H1 (cell line): ENCODE measurements at regions not wholly inside any gene's neighbourhood (a gene's known extent, or its start where the extent isn't known, plus 50 kb on each side); places are given as distances from the start of the nearest gene placed in this dataset.

ENCODE experiments used
- CTCF ChIA-PET: fragments of 300-600 bp; sonication (Branson Sonifier 250); formaldehyde crosslinking; loops from one replicate; lab custom pipeline; 2021; ENCODE audit not compliant: partially characterized antibody; lab: Charles Lee
- POLR2A ChIA-PET: fragments of 300-600 bp; sonication (Branson Sonifier 250); formaldehyde crosslinking; loops from one replicate; lab custom pipeline; 2021; ENCODE audit warnings: inconsistent platforms; ENCODE audit not compliant: partially characterized antibody; lab: Charles Lee
- DNase-seq, 2 experiments: peaks; one replicate each; pipeline versions ENCODE4 v3.0.0 to v3.0.0-alpha.2; 2010 to 2022; ENCODE audit warnings: low spot score in 2 of 2, low read depth in 1 of 2, mixed read lengths in 1 of 2
- FAIRE-seq: peaks from 2 replicates; lab custom pipeline; 2011; peaks lifted over from hg19 to GRCh38; lab: Jason Lieb, UNC
- H2AFZ ChIP-seq: 2 replicates; pipeline ENCODE4 v1.8.1; 2012; ENCODE audit warnings: low read length, inconsistent platforms
- H2AK5ac ChIP-seq: 2 replicates; pipeline ENCODE4 v1.6.1; 2013; ENCODE audit warnings: low read depth, low read length
- H2BK120ac ChIP-seq: replicated peaks from 2 replicates; pipeline ENCODE3; 2013; ENCODE audit warnings: low read depth, low read length, inconsistent platforms
- H2BK12ac ChIP-seq: 2 replicates; pipeline ENCODE4 v1.6.1; 2013; ENCODE audit warnings: low read depth, low read length
- H2BK15ac ChIP-seq: 2 replicates; pipeline ENCODE4 v1.6.1; 2013; ENCODE audit warnings: low read length
- H2BK20ac ChIP-seq: 2 replicates; pipeline ENCODE4 v1.6.1; 2013; ENCODE audit warnings: low read length
- H2BK5ac ChIP-seq: 2 replicates; pipeline ENCODE4 v1.6.1; 2013; ENCODE audit warnings: low read depth, low read length
- H3K14ac ChIP-seq: 2 replicates; pipeline ENCODE4 v1.6.1; 2013; ENCODE audit warnings: inconsistent platforms; ENCODE audit not compliant: insufficient read length
- H3K18ac ChIP-seq: 2 replicates; pipeline ENCODE4 v1.6.1; 2013; ENCODE audit warnings: low read length; ENCODE audit errors: extremely low read depth
- H3K23ac ChIP-seq: 2 replicates; pipeline ENCODE4 v1.6.1; 2013; ENCODE audit warnings: inconsistent platforms; ENCODE audit not compliant: insufficient read length
- H3K23me2 ChIP-seq: 2 replicates; pipeline ENCODE4 v1.6.1; 2013; ENCODE audit warnings: low read depth, low read length
- H3K27ac ChIP-seq: 2 replicates; pipeline ENCODE4 v1.6.1; 2011; ENCODE audit warnings: low read depth, low read length, inconsistent platforms
- H3K27me3 ChIP-seq, 4 experiments: replicated peaks in 1 of 4; 1 replicate in 1 of 4; 2 replicates in 3 of 4; pipeline versions ENCODE4 v1.6.1 to v1.8.1; 2011 to 2013; ENCODE audit warnings: low read length in 3 of 4, mild to moderate bottlenecking in 3 of 4, inconsistent platforms in 2 of 4, mixed read lengths in 2 of 4, moderate library complexity in 1 of 4; ENCODE audit not compliant: control insufficient read depth in 3 of 4, insufficient read depth in 3 of 4; ENCODE audit errors: extremely low read depth in 1 of 4
- H3K36me3 ChIP-seq, 4 experiments: 2 replicates each; pipeline versions ENCODE4 v1.6.1 to v1.8.1; 2011 to 2013; ENCODE audit warnings: mild to moderate bottlenecking in 4 of 4, low read length in 3 of 4, moderate library complexity in 2 of 4, control low read depth in 1 of 4, inconsistent platforms in 1 of 4; ENCODE audit not compliant: insufficient read depth in 4 of 4, control insufficient read depth in 2 of 4
- H3K4ac ChIP-seq: replicated peaks from 2 replicates; pipeline ENCODE3; 2013; ENCODE audit warnings: low read length, low read depth, mixed read lengths, inconsistent platforms; ENCODE audit not compliant: insufficient read length
- H3K4me1 ChIP-seq, 4 experiments: replicated peaks in 1 of 4; 1 replicate in 1 of 4; 2 replicates in 3 of 4; pipeline versions ENCODE4 v1.6.1 to v1.8.1; 2011 to 2013; ENCODE audit warnings: low read length in 3 of 4, inconsistent platforms in 2 of 4, mixed read lengths in 1 of 4; ENCODE audit not compliant: insufficient read depth in 4 of 4, control insufficient read depth in 3 of 4
- H3K4me2 ChIP-seq, 2 experiments: 2 replicates each; pipeline versions ENCODE4 v1.6.1 to v1.8.1; 2011 to 2013; ENCODE audit warnings: low read depth in 2 of 2, low read length in 2 of 2, control low read depth in 1 of 2, inconsistent platforms in 1 of 2, mild to moderate bottlenecking in 1 of 2; ENCODE audit not compliant: insufficient read depth in 1 of 2
- H3K4me3 ChIP-seq, 4 experiments: fragments of 200-600, 300-600 bp in 1 of 4; sonication (generic), shearing (Covaris generic), sonication (Bioruptor Twin) in 1 of 4; 2 replicates each; pipeline versions ENCODE4 v1.5.1 to v1.8.1; 2011 to 2016; ENCODE audit warnings: low read length in 4 of 4, low read depth in 3 of 4, control low read depth in 2 of 4, inconsistent platforms in 2 of 4, mild to moderate bottlenecking in 2 of 4, mixed read lengths in 1 of 4, moderate library complexity in 1 of 4; ENCODE audit not compliant: insufficient read depth in 2 of 4; ENCODE audit errors: extremely low read depth in 1 of 4
- H3K56ac ChIP-seq: replicated peaks from 2 replicates; pipeline ENCODE3; 2013; ENCODE audit warnings: low read depth, mild to moderate bottlenecking, mixed read lengths, low read length, inconsistent platforms; ENCODE audit not compliant: insufficient read length
- H3K79me1 ChIP-seq: 2 replicates; pipeline ENCODE4 v1.6.1; 2013; ENCODE audit warnings: low read depth, low read length, control low read depth
- H3K79me2 ChIP-seq, 2 experiments: 2 replicates each; pipeline versions ENCODE4 v1.6.1 to v1.8.1; 2012 to 2013; ENCODE audit warnings: low read length in 2 of 2, mild to moderate bottlenecking in 2 of 2, inconsistent platforms in 1 of 2; ENCODE audit not compliant: insufficient read depth in 2 of 2, control insufficient read depth in 1 of 2
- H3K9ac ChIP-seq, 4 experiments: replicated peaks in 1 of 4; 1 replicate in 1 of 4; 2 replicates in 3 of 4; pipeline versions ENCODE4 v1.6.1 to v1.8.1; 2011 to 2013; ENCODE audit warnings: low read depth in 3 of 4, low read length in 3 of 4, control low read depth in 2 of 4, mild to moderate bottlenecking in 2 of 4, moderate library complexity in 2 of 4, inconsistent platforms in 1 of 4; ENCODE audit errors: extremely low read depth in 1 of 4
- H3K9me3 ChIP-seq, 2 experiments: 2 replicates each; pipeline versions ENCODE4 v1.6.1 to v1.8.1; 2012 to 2013; ENCODE audit warnings: mild to moderate bottlenecking in 2 of 2, moderate library complexity in 2 of 2, control low read depth in 1 of 2, inconsistent platforms in 1 of 2, low read depth in 1 of 2, low read length in 1 of 2, mixed read lengths in 1 of 2; ENCODE audit not compliant: insufficient read depth in 2 of 2
- H4K20me1 ChIP-seq, 2 experiments: replicated peaks in 1 of 2; 2 replicates each; pipeline versions ENCODE3 to v1.8.1; 2011 to 2013; ENCODE audit warnings: inconsistent platforms in 2 of 2, low read length in 2 of 2, mild to moderate bottlenecking in 1 of 2; ENCODE audit not compliant: insufficient read depth in 2 of 2, control insufficient read depth in 1 of 2
- H4K5ac ChIP-seq: 2 replicates; pipeline ENCODE4 v1.6.1; 2013; ENCODE audit warnings: low read length, low read depth, mixed read lengths, inconsistent platforms; ENCODE audit not compliant: insufficient read length
- H4K8ac ChIP-seq: 2 replicates; pipeline ENCODE4 v1.8.0; 2013; ENCODE audit warnings: mild to moderate bottlenecking, moderate library complexity, low read length, inconsistent platforms; ENCODE audit not compliant: insufficient read depth; ENCODE audit errors: extremely low read depth
- H4K91ac ChIP-seq: replicated peaks from 2 replicates; pipeline ENCODE3; 2013; ENCODE audit warnings: low read length, mixed read lengths, inconsistent platforms; ENCODE audit not compliant: insufficient read length
- BACH1 ChIP-seq: IDR thresholded peaks from 2 replicates; pipeline ENCODE4 v1.6.1; 2012; ENCODE audit warnings: low read length, improper control_type of control experiment
- CBX8 ChIP-seq: fragments of 300-800, 300-1000 bp; sonication (generic); IDR thresholded peaks from 2 replicates; pipeline ENCODE4 v1.7.1; 2016; ENCODE audit warnings: low read depth, low read length, borderline replicate concordance
- GTF2F1 ChIP-seq: IDR thresholded peaks from 2 replicates; pipeline ENCODE4 v1.6.1; 2012; ENCODE audit warnings: low read depth, low read length, improper control_type of control experiment, borderline replicate concordance
- JUND ChIP-seq: IDR thresholded peaks from 2 replicates; pipeline ENCODE4 v1.6.1; 2011; ENCODE audit warnings: mild to moderate bottlenecking, improper control_type of control experiment, low read length
- KDM5A ChIP-seq: fragments of 200-600 bp; IDR thresholded peaks from 2 replicates; pipeline ENCODE4 v1.7.1; 2012; ENCODE audit warnings: mild to moderate bottlenecking, low read length, inconsistent platforms, mixed read lengths
- NRF1 ChIP-seq: IDR thresholded peaks from 2 replicates; pipeline ENCODE4 v1.6.1; 2011; ENCODE audit warnings: mild to moderate bottlenecking, low read depth, low read length, improper control_type of control experiment
- RBBP5 ChIP-seq: IDR thresholded peaks from 2 replicates; pipeline ENCODE4 v1.7.1; 2012; ENCODE audit warnings: low read depth, mild to moderate bottlenecking, inconsistent platforms, low read length, moderate library complexity, borderline replicate concordance
- SIRT6 ChIP-seq: IDR thresholded peaks from one replicate; pipeline ENCODE4 v1.7.1; 2012; ENCODE audit warnings: low read length, inconsistent platforms
- SP2 ChIP-seq: IDR thresholded peaks from 2 replicates; pipeline ENCODE4 v1.6.1; 2012; ENCODE audit warnings: mild to moderate bottlenecking, low read length, inconsistent platforms
- SP4 ChIP-seq: IDR thresholded peaks from 2 replicates; pipeline ENCODE4 v1.6.1; 2012; ENCODE audit warnings: low read length, inconsistent platforms
- TAF1 ChIP-seq: IDR thresholded peaks from 2 replicates; pipeline ENCODE4 v1.6.1; 2011; ENCODE audit warnings: mild to moderate bottlenecking, low read depth, low read length
- TAF7 ChIP-seq: optimal IDR thresholded peaks from 2 replicates; pipeline ENCODE3; 2011; ENCODE audit warnings: low read depth, mild to moderate bottlenecking, inconsistent platforms, low read length, moderate library complexity, borderline replicate concordance
- USF2 ChIP-seq: IDR thresholded peaks from 2 replicates; pipeline ENCODE4 v1.6.1; 2011; ENCODE audit warnings: low read length, improper control_type of control experiment
- WGBS, 2 experiments: shearing (Covaris generic) in 1 of 2; methylation state at CpG; one replicate each; pipeline versions ENCODE4 v1.1.6 to v1.1.7; 2013 to 2015; ENCODE audit warnings: low lambda C conversion rate in 2 of 2, mixed read lengths in 2 of 2, inconsistent platforms in 1 of 2, low coverage in 1 of 2, missing lambda C conversion rate in 1 of 2; ENCODE audit not compliant: insufficient replicate concordance in 2 of 2, insufficient coverage in 1 of 2, insufficient read length in 1 of 2; ENCODE audit errors: extremely low coverage in 1 of 2, missing lambda C conversion rate in 1 of 2; 5-methylcytosine and 5-hydroxymethylcytosine counted together
- TF ChIP-seq, protein P1 (sequence below): IDR thresholded peaks from 2 replicates; pipeline ENCODE4 v1.6.1; 2011; ENCODE audit warnings: low read depth, mild to moderate bottlenecking, low read length; ENCODE audit not compliant: insufficient read depth

DNA sequence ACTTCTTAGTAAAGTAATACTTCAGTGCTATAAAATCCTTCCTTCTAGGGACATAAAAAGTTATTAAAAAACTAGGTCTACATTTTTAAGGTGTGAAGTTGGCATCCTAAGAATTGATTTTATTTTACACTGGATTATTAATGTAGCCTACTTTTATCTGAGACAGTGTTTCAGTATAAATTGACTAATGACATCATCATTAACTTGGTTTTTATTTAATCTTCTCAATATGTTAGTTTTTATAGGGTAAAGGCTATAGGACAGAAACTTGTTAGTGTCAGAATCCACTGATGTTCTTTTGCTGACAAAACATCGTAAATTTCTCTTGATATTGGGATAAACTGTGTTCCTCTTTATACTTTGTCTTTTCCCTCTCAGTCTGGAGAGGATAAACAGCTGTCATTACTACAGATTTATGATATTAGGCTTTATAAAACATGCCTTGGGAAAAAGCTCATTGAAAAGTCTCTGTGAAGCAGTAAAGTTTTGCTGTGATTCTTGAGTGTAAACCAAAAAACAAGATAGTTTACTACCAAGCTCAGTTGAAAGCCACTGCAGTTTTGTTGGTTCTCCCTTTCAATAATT lies 569.9 kb downstream of the EPHA4 start:
- Histone ChIP-seq H4K8ac (no peak overlapping the region), H3K14ac (no peak overlapping the region), H3K4me2 (no peak overlapping the region), H2AK5ac (no peak overlapping the region), H2BK120ac (no peak overlapping the region), H2BK20ac (no peak overlapping the region), H3K27me3 (no peaks in the 10 kb centered on the region), H3K23me2 (no peaks in the 10 kb centered on the region; the same call in 1 of the 2 replicates), H2AFZ (no peak overlapping the region), H3K27ac (no peak overlapping the region), H3K56ac (no peak overlapping the region), H3K79me2 (no peaks in the 10 kb centered on the region), H3K18ac (no peak overlapping the region), H2BK12ac (no peak overlapping the region), H4K91ac (no peak overlapping the region), H3K4me1 (peaks cover 0 to 2% (median 0%) of the 10 kb centered on the region in 4 experiments; a peak in 2 of 7 replicates), H3K79me1 (no peaks in the 10 kb centered on the region), H3K23ac (no peak overlapping the region), H4K5ac (no peak overlapping the region), H4K20me1 (no peaks in the 10 kb centered on the region), H2BK5ac (no peak overlapping the region), H3K4ac (no peak overlapping the region), H2BK15ac (no peak overlapping the region), H3K36me3 (no peaks in the 10 kb centered on the region), H3K9me3 (no peaks in the 10 kb centered on the region), H3K4me3 (no peak overlapping the region), H3K9ac (no peak overlapping the region)
- FAIRE-seq = no peak
- WGBS, 2 experiments = 53% methylated on average over 1 of the region's 1 CpG; no CpG with 5 or more reads in 1 of the 2 experiments
- DNase-seq = no peak
- POLR2A ChIA-PET = no interaction called here
- CTCF ChIA-PET = interaction anchor here (0.8 kb wide), 1 partner anchor 15 kb away, joined by 3 read pairs; no protein-coding TSS in a partner anchor
- TF ChIP-seq TAF1 (no peak), USF2 (no peak), BACH1 (no peak), JUND (no peak), KDM5A (no peak), CBX8 (no peak), NRF1 (no peak), SP4 (no peak), SIRT6 (no peak), GTF2F1 (no peak), TAF7 (no peak), RBBP5 (no peak), SP2 (no peak)
- TF ChIP-seq, protein P1, sequence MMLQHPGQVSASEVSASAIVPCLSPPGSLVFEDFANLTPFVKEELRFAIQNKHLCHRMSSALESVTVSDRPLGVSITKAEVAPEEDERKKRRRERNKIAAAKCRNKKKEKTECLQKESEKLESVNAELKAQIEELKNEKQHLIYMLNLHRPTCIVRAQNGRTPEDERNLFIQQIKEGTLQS = no peak
